ENCODE measurements at regions not wholly inside any gene's neighbourhood (a gene's known extent, or its start where the extent isn't known, plus 50 kb on each side); places are given as distances from the start of the nearest gene placed in this dataset.

DNA sequence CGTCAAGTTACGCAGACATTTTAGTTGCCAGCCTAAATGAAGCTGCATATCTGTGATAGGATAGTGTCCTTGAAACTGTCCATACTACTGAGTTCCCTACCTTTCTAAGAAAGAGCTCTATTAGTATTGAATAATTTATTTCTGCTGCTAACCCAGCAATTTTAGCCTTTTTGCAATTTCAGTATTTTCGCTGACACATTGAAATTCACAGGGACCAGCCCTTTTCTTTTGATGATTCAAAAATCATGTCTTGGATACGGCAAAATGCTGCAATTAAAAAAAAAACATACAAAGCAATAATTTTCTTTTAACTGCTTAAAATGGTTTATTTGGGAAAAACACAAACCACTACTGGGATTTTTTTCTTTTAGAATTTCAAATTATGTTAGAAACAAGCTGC lies 563.3 kb downstream of the TBC1D32 start:
- no peak for TF ChIP-seq ZNF766 (CRISPR knock-in tag; IDR thresholded peaks at IDR 0.05; ENCODE audit: borderline replicate concordance)
- TF ChIP-seq NFE2 (CRISPR knock-in tag; IDR thresholded peaks at IDR 0.05), result no peak
- TF ChIP-seq FOXA3 (CRISPR knock-in tag; IDR thresholded peaks at IDR 0.05), result no peak
- TF ChIP-seq, protein P1, sequence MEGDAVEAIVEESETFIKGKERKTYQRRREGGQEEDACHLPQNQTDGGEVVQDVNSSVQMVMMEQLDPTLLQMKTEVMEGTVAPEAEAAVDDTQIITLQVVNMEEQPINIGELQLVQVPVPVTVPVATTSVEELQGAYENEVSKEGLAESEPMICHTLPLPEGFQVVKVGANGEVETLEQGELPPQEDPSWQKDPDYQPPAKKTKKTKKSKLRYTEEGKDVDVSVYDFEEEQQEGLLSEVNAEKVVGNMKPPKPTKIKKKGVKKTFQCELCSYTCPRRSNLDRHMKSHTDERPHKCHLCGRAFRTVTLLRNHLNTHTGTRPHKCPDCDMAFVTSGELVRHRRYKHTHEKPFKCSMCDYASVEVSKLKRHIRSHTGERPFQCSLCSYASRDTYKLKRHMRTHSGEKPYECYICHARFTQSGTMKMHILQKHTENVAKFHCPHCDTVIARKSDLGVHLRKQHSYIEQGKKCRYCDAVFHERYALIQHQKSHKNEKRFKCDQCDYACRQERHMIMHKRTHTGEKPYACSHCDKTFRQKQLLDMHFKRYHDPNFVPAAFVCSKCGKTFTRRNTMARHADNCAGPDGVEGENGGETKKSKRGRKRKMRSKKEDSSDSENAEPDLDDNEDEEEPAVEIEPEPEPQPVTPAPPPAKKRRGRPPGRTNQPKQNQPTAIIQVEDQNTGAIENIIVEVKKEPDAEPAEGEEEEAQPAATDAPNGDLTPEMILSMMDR (CRISPR knock-in tag; IDR thresholded peaks at IDR 0.05), result no peak
- no peak for TF ChIP-seq NFATC3 (CRISPR knock-in tag; IDR thresholded peaks at IDR 0.05)
- no peak for TF ChIP-seq KLF9 (CRISPR knock-in tag; IDR thresholded peaks at IDR 0.05; ENCODE audit: low read depth)
